NCI-H526 (cell line): ENCODE measurements at regions not wholly inside any gene's neighbourhood (a gene's known extent, or its start where the extent isn't known, plus 50 kb on each side); places are given as distances from the start of the nearest gene placed in this dataset.
"Not testable (repeated sequence)": the region's sequence is repeated elsewhere in the genome, so short reads cannot be mapped to it uniquely, and the experiment has no call there.

Experiments
- DNase-seq, 2 experiments: peaks; one replicate each; lab custom pipeline; 2025; lab: John Stamatoyannopoulos, UW

DNA sequence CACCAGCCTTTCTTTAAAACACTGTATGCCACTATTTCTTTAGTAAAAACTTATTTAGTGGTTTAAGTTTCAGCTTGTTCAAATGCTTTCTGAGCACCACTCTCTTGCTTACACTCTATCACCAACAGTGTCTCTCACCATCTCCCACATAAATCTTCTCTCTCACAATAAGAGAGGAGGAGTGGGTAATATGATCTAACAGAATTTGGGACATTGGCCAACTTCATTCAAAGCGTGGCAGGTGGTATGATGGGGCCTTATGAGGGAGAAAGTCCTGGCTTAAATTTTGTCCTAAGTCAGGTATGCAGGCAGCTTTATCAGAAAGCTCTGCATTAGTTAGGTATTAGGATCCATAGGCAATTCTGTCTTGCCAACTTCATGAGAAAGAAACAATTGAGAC, 1132.5 kb downstream of the TUSC7 start:
- DNase-seq, result no peak

DNA sequence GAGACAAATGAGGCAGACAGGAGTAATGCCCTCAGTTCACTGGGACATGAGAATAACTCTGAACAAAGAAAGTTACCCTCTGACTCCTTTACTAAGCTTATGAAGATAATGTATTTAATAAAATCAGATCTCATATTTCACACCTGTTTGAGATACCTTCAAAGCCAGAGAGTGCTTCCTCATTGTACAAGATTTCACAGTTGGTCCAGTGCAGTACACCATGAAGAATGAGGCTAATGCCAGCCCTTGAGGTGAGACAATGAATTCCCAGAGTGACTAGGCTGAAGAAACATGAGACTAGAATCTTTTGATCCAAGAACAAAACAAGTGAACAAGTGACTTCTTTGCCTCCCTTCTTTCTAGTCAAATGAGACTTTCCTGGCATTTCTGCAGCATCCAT, 1133.8 kb downstream of the TUSC7 start:
- DNase-seq, result no peak

DNA sequence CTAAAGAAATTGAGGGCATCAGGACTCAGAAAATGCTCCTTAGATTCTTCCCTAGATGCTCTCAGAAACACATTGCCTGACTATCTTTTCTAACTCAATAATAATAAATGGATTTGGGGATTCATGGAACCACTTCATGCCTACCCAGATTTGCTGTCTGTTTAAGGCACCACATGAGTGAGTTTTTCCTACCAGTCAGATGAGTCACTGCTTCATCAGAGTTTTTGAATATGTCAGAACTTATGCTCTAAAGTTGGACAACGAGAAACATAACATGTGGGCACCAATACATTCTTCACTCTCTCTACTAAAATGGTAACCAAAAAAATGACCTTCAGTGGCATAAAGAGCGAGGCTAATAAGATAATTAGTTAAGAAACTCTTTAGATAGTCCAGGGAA, 1135.1 kb downstream of the TUSC7 start:
- no peak for DNase-seq

DNA sequence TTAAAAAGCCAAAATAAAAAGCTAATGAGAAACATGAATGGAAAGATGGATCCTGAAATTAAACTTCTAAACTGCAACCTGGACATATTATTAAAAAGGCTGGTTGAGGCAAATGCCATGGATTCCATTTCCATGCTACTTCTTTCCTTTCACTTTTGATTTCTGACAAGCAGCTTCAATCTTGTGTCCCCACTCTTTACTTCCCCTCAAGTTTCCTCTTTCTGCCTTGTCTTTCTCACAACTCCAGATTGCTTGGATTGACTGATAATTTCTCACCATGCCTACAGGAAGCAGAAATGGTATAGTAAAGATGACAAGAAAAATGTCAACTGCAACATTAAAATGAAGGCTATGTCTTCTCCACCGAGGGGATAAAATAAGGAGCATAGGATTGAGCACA, 1136.7 kb downstream of the TUSC7 start:
- no peak for DNase-seq

DNA sequence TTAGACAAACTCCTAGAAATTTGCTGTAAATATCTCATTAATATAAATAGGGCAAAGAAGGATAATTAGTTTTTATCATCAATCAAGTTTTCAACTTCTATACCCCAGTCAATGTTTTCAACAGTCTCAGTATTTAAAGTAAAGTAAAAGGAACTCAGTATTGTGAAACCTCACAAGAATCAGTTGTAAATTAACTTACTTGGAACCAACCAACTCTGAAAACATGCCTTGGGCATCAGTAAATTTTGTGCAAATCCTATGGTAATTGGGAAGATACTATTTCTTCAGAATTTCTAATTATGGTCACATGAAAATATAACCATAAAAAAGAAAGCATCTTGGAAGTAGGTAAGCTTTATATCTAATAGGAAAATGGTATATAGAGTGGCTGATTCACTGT, 1139.0 kb downstream of the TUSC7 start:
- DNase-seq, result no peak

DNA sequence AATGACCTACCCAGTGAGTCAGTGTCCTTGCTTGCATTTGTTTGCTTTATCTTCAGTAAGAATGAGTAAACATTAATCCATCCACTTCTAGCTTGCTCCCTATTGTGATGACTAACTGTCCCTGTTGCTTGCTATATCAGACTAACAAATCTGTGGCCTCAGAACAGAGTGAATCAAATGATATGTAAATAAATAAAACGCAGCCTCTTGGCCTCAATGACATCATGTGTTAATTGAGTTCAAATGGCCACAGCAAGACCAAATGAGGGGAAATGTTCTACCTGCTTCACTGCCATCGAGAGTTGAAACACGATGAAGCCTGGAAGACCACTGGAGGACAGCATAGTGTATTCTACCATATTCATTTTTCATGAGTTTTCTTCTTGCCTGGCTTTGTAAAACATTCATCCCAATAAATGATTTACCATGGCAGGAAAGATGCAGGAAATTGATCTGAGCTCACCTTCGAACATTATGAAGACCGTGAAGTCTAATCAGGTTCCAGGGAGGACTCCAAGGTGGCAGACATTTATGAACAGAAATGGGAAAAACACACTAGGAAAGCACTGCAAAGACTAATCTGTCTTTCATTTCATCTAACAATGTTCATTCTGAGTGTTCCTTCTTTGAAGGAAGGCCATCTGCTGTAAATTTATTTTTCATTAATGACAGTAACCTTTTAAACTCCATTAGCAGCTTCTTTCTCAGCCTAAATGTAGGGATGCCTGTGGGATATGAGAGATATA, 1144.5 kb downstream of the TUSC7 start:
- DNase-seq, result peak; percentile 7 to 27

DNA sequence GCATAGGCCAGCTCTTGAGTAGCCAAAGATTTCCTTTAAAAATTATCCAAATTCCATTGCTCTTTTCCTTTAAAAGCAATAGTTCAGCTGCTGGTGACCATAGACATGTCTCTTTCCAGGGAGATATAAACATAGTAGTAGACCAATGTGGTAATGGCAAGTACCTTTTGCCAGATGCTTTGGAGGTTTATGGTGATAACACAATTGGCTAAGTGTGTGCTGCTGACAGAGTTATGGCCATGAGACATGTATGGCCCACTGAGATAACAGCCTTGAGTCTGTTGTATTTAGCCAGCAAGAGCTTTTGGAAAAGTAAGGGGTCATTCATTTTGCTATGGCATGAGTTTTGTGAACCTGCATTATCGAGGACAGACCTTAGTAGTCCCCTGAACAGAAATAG, 1146.8 kb downstream of the TUSC7 start:
- DNase-seq, result no peak

DNA sequence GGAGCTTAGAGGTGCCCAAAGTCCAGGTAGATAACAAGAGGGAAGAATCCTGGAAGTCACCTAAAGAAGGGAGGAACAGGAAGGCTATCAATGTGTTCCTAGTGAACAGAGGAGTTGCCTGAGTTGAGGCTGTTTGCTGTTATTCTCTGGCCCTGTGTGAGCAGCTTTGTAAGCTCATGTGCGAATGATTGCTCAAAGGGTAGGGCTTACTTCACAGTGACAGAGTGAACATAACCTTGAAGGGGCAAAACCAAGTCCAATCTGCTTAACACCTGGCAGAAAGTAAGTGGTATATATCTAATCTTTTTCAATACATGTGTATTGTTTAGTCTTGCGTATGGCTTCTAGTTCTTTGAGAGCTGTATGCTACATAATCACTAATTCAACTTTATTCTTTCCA, 1153.6 kb downstream of the TUSC7 start:
- DNase-seq, result no peak

DNA sequence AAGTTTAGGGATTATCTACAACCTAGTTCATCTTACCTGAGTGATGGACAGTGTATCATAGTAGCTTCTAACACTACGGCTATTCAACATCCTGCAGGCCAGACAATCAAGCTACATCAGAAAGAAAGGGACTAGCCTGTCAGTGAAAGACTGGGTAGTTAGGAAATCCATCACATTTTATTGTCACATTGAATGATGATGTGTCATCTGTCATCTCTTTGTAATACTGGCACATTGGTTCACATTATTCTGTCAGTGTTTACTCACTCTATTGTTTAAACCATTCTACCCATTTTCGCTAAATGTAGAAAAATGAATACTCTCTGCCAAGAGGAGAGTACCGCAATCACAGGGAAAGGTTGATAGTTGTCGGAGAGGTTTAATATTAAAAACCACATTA, 1155.8 kb downstream of the TUSC7 start:
- DNase-seq, result no peak

DNA sequence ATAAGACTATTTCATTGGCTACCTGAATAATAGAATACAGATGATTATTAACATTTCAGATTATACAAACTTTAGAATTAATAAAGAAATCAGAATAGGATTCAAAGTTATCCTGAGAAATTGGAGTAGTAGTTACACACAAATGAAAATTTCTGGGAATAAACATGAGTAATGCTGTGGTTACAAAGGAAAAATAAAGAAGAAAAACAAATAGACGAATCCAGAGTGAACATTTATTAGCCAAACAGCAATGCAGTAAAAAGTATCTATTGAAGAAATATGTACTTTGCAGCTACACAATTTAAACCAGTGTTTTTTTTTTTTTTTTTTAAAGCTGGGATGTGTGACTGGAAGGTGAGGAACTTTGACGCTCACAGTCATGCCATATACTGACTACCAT, 1159.2 kb downstream of the TUSC7 start:
- no peak for DNase-seq

DNA sequence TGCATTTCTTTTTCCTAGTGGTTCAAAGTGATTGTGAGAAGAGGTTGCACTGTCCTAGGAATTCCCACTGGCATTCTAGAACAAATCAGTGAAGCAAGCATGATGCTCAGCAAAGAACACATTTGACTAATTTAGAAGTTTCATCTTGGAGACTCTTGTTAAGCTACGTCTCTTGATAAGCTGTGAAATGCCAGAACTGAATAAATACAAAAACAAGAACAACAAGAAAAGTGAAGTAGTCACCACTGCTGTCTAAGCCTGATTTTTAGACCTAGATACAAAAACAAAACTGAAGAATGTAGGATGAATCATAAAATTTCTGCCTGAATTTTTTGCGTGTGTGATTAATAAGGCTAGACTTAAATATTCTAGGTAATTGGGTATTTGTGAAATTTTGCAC, 1162.4 kb downstream of the TUSC7 start:
- DNase-seq, result no peak

DNA sequence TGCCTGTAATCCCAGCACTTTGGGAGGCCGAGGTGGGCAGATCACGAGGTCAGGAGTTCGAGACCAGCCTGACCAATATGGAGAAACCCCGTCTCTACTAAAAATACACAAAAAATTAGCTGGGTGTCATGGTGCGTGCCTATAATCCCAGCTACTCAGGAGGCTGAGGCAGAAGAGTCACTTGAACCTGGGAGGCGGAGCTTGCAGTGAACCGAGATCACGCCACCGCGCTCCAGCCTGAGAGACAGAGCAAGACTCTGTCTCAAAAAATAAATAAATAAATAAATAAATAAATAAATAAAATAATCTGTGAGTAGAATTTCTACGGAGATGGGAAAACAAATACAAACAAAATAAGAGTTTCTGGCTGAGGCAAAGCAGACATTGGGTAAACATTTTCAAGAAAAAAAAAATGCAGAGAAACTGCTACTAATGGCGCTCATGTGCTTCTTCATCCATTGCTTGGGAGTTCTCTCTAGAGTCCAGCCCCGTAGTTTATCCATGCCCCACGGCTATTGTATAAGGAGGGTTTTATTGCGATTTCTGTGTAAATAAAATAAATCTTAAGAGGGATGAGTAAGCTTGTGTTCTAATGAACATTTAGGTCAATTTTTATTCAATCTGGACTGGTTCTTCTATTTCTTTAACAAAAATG, 1161.9 kb downstream of the IGSF11 start:
- not testable (repeated sequence) for DNase-seq

DNA sequence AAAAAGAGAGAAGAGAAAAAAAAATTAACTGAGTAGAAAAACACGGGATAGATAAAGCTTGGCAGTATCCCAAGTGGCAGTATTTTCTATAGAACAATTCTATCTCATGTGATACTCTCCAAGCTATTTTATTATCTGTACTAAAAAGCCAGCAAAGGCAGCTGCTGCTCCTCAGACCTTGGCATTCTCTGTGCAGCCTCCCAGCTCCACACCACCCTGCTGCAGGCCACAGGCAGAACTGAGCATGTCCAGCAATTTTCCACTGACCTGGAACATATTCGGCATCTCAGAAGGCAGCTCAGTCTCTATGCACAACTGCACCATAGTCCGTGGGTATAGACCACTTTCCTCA, 1161.4 kb downstream of the IGSF11 start:
- no peak for DNase-seq

DNA sequence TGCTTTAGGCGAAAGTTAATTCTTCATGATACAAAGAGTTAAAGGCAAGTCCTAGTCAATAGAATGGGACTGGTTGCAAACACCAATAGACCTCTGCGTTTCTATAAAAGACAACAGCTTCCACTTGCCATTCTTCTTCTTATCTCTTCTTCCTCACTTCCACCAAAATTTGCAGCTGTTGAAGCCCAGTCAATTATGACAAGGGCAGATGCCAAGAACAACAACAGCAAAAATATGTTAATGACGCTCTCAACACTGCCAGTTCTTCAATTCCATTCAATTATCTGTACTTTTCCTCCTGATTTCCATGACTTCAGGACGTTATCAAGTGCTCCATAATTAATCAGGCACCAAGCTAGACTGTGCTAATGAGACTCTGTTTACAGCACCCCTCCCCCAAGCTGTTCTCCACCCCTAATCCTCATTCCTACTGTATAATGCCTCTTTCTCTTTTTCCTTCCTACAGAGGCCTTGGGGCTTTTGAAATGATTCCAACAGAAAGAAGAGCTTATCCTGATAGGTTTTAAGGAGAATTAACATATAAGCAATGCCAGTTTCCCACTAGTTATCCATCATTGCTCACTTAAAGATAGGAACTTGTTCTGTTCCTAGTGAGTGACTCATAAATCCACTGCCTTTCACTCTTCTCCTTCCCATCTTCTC, 1160.5 kb downstream of the IGSF11 start:
- no peak for DNase-seq

DNA sequence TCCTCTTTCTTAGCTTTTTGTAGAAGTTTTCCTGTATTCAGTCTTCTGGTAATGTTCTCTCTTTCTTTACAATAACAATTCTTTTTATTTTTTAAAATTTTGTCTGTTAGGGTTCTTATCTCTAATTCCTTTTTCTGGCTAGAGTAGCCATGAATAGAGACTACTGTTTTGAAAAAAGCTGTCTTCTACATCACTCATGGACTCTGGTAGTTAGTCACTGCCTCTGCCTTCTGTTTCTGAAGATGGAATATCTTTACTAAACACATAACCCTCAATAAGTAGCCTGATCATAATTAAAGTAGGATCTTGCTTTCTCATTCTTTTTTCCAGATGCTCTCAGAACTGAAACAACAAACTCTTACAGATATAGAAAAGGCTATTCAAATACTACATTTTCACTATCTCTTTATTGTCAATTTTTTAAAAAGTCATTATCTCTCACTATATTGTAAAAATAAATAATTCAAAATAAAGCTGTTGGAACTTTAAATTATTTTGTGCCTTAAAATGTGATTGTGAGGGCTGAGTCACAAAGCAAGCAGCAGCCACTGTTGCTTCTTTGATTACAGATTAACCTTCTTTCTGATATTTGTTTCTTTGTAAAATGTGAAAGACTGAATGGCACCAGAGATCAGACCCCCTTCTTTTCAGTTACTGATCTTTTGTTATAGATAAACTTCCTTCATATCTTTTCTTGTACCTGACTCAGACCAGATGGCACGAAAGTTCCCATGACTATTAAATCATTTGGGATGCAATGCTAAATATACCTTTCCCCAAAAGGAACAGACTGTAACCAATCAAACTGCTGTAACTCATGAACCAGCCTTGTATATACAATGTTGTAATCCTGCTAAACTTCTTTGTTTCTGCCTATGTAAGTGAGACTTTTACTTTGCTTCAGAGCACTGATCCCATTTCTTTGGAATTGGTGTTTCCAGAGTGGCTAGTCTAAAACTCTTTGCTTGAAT, 1159.5 kb downstream of the IGSF11 start:
- DNase-seq, result no peak

DNA sequence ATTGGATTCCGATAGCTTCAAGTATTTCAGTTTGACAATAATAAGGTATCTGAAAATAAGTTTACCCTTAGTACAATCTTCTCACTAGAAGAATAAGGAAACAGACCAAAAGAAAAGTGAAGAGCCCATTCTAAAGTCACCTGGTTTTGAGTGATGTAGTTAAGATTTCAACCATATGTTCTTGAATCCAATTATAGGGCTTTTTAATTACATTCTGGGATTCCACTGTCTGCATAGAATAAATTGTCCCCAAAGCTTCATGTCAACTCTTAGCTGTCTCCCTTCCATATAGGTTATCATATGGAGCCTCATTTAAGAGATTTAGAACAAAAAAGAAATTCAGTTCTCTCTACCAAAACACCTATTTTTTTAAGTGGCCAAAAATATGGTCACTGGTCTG, 1158.8 kb downstream of the IGSF11 start:
- DNase-seq, result no peak

DNA sequence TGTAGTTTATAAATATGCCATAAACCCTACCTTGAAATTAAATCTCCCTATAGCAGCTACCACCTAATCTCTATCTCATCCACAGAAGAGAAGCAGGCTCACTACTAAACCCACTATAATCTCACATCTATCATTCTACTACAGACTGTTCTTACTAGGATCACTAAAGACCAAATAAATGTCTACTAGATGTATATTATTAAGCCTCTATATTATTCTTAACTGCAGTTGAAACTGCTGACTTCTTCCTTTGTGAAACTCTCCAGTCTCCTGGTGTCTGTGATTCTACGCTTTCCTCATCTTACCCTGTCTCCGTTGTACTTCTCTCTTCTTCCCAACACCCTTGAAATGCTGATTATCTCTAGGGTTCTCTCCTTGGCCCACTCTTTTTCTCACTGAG, 1154.0 kb downstream of the IGSF11 start:
- no peak for DNase-seq

DNA sequence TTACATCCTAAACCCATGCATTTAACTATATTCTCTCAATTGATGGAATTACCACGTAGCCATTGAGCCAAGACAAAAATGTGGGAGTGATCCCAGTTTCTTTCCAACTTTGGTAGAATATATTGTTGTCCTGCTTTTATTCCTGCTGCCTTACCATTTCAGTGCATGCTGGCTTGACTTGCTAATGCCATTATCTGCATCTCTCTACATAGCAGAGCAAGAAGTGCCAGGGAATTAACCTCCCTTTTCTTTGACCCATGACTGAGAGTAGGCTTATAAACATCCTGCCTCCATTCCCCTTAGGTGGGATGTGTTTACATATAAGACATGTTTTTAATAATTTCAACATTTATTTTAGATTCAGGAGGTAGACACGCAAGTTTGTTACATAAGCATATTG, 1153.4 kb downstream of the IGSF11 start:
- no peak for DNase-seq

DNA sequence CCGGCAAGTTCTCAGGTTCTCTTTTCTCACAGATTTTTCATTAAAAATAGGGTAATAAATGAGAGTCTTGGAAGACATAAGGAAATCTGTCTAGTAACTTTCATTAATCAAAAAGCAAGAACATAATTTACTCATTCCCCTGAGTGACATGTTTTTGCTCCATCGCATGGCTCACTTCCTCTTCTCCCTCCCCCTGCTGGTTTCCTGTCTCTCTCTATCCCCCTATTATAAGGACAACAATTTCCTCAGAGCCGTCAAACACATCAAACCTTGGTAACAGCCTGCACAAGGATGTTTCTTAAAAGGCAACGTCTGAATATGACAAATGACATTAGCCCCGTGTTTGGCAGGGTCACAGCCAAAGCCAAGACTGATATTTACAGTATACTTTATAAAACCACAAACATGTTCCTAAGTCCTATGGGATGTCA, 1149.6 kb downstream of the IGSF11 start:
- DNase-seq, result no peak

DNA sequence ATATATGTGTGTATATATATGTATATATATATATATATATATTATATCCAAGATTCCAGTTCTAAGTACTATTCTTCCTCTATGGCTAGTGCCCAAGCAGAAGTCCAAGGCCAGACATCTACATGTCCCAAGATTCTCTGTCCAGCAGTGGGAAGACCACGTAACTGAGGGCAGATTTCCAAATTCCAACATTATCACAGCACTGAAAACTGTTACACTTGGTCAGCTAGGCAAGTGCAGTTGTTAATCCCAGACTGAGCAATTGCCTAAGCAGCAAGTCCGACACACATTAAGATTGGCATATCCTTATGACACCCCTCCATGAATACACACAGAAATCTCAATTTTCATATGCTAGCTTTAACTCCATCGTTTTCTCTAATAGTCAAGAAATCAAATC, 1148.5 kb downstream of the IGSF11 start:
- DNase-seq, result no peak

DNA sequence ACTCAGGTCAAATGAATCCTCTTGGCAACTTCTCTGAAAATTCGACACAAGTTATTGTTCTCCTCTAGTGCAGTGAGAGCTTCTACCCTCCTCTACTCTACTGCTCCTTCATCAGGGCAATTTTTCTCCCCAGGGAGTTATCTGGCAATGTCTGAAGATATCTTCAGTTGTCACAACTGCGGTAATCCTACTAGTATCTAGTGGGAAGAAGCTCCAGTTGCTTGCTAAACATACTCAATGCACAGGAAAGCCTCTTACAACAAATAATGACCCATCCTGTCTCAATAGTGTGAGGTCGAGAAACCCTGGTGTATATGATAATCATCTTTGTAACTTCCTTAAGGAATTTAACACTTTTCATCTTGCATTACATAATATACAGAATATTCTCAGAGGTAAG, 1147.6 kb downstream of the IGSF11 start:
- no peak for DNase-seq

DNA sequence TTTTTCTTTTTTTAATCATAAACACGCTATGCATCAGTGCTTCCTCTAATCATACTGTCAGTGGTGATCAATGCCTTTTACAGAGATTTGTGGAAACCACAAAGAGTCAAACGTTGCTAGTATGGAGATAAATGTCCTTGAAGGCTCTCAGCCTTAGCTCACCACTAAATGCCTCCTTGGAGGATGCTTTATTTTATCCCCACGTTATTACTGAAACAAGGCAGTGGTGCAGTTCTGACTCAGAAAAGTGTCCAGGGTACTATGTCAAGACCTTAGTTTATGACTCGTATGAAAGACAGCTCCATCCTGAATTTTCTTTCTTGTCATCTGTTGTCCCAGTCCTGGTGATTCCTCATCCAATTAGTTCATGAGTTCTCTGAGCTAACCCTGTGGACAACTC, 1146.7 kb downstream of the IGSF11 start:
- DNase-seq, result no peak
